HG02571 (cell line): ENCODE measurements at regions not wholly inside any gene's neighbourhood (a gene's known extent, or its start where the extent isn't known, plus 50 kb on each side); places are given as distances from the start of the nearest gene placed in this dataset.

ENCODE experiments used
- ATAC-seq: cut with Tn5 transposase; IDR thresholded peaks from one replicate; pipeline ENCODE4 v1.9.1; 2021; ENCODE audit warnings: mild to moderate bottlenecking, moderate library complexity; ENCODE audit not compliant: unreplicated experiment

GRCh38 chrX:7789200-7789599 is 53.8 kb upstream of the VCX start:
- ATAC-seq: no peak

DNA sequence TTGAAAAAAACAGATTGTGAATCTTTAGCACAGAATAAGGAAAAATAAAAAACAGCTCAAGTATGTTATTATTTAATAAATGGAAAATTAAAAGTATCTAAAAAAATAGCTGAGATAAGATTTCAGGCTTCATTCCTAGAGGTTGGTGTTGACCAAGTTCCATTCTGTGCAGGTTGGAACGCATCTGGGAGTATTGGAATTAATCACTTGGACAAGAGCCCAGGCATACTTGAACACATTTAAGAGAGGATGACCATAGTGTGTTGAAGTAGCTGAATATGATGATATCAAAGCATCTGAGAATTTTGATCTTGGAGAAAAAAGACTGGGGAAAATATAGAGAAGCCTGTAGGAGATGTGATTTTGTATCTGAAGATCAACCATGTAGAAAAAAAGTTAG is 54.6 kb upstream of the VCX start:
- ATAC-seq: no peak

GRCh38 chrX:7787714-7788113 is 55.3 kb upstream of the VCX start:
- ATAC-seq: no peak

GRCh38 chrX:7784580-7784979 is 58.4 kb upstream of the VCX start:
- ATAC-seq: no peak

DNA sequence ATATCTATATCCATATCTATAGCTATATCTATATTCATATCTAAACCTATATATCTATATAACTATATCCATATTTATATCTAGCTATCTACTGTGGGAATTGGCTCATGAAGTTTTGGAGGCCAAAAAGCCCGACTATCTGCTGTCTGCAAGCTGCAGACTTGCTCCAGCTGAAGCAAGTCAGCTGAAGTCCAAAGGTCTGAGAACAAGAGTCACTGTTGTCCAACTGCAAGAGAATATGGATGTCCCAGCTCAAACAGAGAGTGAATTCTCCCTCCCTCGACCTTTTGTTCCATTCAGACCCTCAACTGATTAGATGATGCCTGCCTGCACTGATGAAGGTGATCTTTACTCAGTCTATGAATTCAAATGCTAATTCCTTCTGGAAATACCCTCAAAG is 63.3 kb upstream of the VCX start:
- ATAC-seq: no peak

- ATAC-seq: no peak
Observed at GRCh38 chrX:7775987-7776386, 67.0 kb upstream of the VCX start.

- ATAC-seq: no peak
Observed at GRCh38 chrX:7771788-7772438, 71.1 kb upstream of the VCX start.

GRCh38 chrX:7759830-7760229 is 83.1 kb upstream of the VCX start:
- no peak for ATAC-seq

DNA sequence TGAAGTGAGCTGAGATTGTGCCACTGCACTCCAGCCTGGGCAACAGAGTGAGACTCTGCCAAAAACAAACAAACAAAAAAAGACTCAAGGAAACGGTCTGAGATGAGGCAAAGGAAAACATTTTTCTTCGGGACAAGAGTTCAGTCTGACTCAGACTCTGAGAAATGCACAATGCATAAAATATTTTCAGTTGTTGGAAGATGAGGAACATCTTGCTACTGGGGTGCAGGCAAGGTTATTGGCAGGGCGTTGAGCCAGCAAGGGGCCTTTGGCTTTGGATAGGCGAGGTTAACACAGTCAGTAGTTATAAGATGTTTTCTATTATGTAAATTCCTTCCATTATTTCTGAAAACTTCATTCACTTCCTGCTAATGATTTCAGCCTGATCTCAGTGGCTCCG is 96.1 kb upstream of the VCX start:
- ATAC-seq: no peak

GRCh38 chrX:7730071-7730470 is 112.9 kb upstream of the VCX start:
- ATAC-seq: no peak

GRCh38 chrX:7720519-7720918 is 122.5 kb upstream of the VCX start:
- no peak for ATAC-seq

GRCh38 chrX:7714351-7714750 is 128.6 kb upstream of the VCX start:
- no peak for ATAC-seq

GRCh38 chrX:7711167-7711566 is 131.8 kb upstream of the VCX start:
- ATAC-seq: no peak

DNA sequence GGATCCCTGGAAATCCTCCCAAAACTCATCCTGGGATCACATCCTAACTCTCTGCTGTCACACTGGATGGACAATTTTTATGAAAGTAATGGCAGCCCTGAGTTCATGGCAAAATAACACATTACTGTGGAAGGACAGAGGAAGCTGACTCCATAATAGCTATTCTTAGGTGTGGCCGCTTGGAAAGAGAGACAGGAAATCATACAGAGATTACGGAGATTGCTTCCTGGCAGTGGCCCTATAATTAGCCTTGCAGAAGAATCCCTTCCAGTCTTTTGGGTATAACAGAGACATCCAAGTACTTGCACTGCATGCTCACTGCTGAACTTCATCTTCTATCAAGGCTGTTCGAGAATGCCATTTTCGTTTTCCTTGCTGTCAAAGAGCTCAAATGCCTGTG is 133.1 kb upstream of the VCX start:
- no peak for ATAC-seq

GRCh38 chrX:7706032-7706431 is 136.9 kb upstream of the VCX start:
- no peak for ATAC-seq

GRCh38 chrX:7704205-7704604 is 138.8 kb upstream of the VCX start:
- no peak for ATAC-seq

- ATAC-seq: no peak
Observed at GRCh38 chrX:7698248-7698647, 144.7 kb upstream of the VCX start.

- ATAC-seq: no peak
Observed at GRCh38 chrX:7690842-7691241, 152.1 kb upstream of the VCX start.

DNA sequence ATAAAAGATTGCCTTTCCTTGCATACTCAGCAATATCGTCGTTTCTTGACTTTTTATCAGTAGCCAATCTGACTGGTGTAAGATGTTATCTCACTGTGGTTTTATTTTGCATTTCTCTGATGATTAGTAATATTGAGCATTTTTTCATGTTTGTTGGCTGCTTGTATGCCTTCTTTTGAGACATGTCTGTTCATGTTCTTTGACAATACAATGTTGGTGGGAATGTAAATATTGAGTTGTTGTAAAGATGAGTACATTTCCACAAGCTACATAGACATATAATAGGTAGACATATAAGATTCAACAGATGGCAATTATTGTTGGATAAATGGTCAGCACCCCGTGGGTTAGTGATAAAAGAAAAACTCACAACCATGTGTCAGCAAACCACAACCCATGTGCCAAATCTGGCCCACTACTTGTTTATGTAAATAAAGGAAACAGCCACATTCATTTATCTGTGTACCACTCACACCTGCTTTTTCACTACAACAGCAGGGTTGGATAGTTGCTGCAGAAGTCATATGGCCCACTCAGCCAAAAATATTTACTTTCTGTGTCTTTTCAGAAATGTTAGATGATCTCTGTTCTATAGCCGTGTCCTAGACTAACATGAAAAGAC is 153.1 kb upstream of the VCX start:
- no peak for ATAC-seq

DNA sequence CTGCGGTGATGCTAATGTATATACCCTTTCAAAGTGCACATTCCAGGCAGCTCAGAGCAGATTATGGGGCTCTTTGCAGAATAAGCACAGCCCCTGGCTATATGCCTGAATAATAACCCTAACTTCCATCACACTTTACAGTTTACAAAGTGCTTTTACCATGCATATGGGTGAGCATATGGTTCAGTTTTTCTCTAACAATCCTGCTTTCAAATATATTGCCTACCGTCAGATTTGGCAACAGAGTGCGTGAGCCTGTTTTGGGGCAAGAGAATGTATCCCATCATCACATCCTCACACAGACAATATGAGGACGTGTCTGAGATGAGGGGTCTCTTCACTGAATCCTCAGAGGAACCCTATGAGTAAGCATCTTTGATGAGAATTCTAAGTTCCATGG is 162.8 kb upstream of the VCX start:
- no peak for ATAC-seq

GRCh38 chrX:7654316-7654715 is 188.7 kb upstream of the VCX start:
- ATAC-seq: no peak

DNA sequence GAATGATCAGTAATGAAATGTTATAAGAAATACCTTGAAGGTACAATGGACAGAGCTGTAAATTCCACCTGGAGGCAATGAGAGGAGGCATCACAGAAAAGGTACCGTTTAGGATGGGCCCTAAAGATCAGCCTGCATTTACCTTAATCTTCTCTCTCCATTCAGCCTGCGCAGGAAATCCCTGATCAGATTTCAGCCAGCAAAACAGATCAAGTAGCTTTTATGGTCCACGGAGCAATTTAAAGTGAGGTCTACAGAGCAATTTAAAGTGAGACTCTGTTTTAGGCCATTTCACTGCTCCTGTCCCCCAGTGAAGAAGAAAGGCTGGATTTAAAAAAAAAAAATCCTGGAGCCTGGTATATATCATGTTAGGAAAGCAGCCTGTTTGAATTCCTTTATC is 195.1 kb upstream of the VCX start:
- ATAC-seq: no peak

- no peak for ATAC-seq
Observed at GRCh38 chrX:7641141-7641540, 201.8 kb upstream of the VCX start.
